HL-60 (cell line): ENCODE measurements at regions not wholly inside any gene's neighbourhood (a gene's known extent, or its start where the extent isn't known, plus 50 kb on each side); places are given as distances from the start of the nearest gene placed in this dataset.

Experiments used
- DNase-seq, 2 experiments: peaks; one replicate each; pipeline ENCODE4 v3.0.0-alpha.2; 2010 to 2020; ENCODE audit warnings: low read depth in 1 of 2, low spot score in 1 of 2
- H3K27ac ChIP-seq: fragments of 250-450 bp; sonication (Bioruptor Pico); replicated peaks from 2 replicates; pipeline ENCODE4 v1.5.1; 2020; ENCODE audit warnings: mild to moderate bottlenecking, moderate library complexity
- H3K27me3 ChIP-seq: fragments of 250-450 bp; sonication (Bioruptor Pico); 2 replicates; pipeline ENCODE4 v1.5.1; 2021; ENCODE audit warnings: mild to moderate bottlenecking, moderate library complexity; ENCODE audit not compliant: insufficient read depth, poor library complexity, severe bottlenecking
- H3K4me3 ChIP-seq: replicated peaks from 2 replicates; pipeline ENCODE4 v1.5.1; 2011; ENCODE audit warnings: mild to moderate bottlenecking, control low read depth, low read length; ENCODE audit not compliant: insufficient read depth
- GABPA ChIP-seq: IDR thresholded peaks from 2 replicates; pipeline ENCODE4 v1.6.1; 2012; ENCODE audit warnings: low read depth
- POLR2AphosphoS5 ChIP-seq: IDR thresholded peaks from 2 replicates; pipeline ENCODE4 v1.6.1; 2012; ENCODE audit warnings: low read depth
- SPI1 ChIP-seq: IDR thresholded peaks from 2 replicates; pipeline ENCODE4 v1.6.1; 2012; ENCODE audit warnings: low read depth, mild to moderate bottlenecking, borderline replicate concordance
- TF ChIP-seq, protein P1 (sequence below): IDR thresholded peaks from one replicate; pipeline ENCODE4 v1.5.1; 2011; ENCODE audit warnings: low read length, control low read depth, inconsistent platforms; ENCODE audit not compliant: insufficient read depth
- TF ChIP-seq, protein P2 (sequence below): IDR thresholded peaks from 2 replicates; pipeline ENCODE4 v1.6.1; 2012; ENCODE audit warnings: low read depth; ENCODE audit not compliant: insufficient replicate concordance

DNA sequence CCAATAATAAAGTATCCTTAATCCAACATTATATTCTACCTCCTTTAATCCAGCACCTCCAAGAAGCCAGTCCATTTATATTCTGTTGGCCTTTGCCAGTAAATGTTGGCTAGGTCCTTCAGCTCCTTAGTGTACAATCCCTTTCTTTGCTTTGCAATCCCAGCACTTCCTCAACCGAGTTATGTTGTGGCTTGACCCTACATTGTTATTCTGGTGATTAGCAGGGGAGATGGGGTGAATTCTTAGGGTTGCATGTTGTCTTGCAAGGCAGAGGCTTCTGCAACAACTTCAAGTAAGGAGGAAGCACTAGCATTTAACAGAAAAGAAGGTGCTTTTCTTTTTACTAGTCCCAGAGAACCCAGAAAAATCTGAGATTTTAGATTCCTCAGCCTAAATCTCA lies 127.2 kb downstream of the CD47 start:
- Histone ChIP-seq H3K4me3 (no peak overlapping the region), H3K27ac (no peak overlapping the region), H3K27me3 (no peaks in the 10 kb centered on the region)
- TF ChIP-seq, protein P1, sequence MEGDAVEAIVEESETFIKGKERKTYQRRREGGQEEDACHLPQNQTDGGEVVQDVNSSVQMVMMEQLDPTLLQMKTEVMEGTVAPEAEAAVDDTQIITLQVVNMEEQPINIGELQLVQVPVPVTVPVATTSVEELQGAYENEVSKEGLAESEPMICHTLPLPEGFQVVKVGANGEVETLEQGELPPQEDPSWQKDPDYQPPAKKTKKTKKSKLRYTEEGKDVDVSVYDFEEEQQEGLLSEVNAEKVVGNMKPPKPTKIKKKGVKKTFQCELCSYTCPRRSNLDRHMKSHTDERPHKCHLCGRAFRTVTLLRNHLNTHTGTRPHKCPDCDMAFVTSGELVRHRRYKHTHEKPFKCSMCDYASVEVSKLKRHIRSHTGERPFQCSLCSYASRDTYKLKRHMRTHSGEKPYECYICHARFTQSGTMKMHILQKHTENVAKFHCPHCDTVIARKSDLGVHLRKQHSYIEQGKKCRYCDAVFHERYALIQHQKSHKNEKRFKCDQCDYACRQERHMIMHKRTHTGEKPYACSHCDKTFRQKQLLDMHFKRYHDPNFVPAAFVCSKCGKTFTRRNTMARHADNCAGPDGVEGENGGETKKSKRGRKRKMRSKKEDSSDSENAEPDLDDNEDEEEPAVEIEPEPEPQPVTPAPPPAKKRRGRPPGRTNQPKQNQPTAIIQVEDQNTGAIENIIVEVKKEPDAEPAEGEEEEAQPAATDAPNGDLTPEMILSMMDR = no peak
- TF ChIP-seq SPI1 = 0 out of 2 replicates have a peak, but pooled peaks have one; percentile 15
- DNase-seq = no peak

DNA sequence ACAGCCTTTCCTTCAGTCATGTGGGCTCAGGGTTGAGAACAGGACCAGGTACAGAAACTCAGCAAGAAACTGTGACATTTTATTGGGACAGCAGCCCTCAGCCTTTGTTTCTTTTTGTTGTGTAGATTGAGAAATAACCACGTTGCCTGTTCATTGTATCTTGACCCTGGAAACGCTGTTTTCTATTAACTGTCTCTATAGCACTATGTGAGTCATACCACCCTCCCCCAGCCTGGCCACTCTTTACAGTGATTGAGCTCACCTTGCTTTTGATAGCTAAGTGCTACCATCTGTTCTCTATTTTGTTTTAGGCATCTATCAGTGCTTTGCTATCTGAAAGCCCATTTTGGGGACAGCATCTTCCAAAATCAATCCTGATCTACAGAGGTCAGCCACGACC lies 127.9 kb downstream of the CD47 start:
- Histone ChIP-seq H3K27ac (no peak overlapping the region), H3K27me3 (no peaks in the 10 kb centered on the region), H3K4me3 (no peak overlapping the region)
- DNase-seq = no peak
- TF ChIP-seq POLR2AphosphoS5 = no peak
- TF ChIP-seq, protein P2, sequence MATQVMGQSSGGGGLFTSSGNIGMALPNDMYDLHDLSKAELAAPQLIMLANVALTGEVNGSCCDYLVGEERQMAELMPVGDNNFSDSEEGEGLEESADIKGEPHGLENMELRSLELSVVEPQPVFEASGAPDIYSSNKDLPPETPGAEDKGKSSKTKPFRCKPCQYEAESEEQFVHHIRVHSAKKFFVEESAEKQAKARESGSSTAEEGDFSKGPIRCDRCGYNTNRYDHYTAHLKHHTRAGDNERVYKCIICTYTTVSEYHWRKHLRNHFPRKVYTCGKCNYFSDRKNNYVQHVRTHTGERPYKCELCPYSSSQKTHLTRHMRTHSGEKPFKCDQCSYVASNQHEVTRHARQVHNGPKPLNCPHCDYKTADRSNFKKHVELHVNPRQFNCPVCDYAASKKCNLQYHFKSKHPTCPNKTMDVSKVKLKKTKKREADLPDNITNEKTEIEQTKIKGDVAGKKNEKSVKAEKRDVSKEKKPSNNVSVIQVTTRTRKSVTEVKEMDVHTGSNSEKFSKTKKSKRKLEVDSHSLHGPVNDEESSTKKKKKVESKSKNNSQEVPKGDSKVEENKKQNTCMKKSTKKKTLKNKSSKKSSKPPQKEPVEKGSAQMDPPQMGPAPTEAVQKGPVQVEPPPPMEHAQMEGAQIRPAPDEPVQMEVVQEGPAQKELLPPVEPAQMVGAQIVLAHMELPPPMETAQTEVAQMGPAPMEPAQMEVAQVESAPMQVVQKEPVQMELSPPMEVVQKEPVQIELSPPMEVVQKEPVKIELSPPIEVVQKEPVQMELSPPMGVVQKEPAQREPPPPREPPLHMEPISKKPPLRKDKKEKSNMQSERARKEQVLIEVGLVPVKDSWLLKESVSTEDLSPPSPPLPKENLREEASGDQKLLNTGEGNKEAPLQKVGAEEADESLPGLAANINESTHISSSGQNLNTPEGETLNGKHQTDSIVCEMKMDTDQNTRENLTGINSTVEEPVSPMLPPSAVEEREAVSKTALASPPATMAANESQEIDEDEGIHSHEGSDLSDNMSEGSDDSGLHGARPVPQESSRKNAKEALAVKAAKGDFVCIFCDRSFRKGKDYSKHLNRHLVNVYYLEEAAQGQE = no peak
- no peak for TF ChIP-seq GABPA
- TF ChIP-seq, protein P1 = no peak
- no peak for TF ChIP-seq SPI1

DNA sequence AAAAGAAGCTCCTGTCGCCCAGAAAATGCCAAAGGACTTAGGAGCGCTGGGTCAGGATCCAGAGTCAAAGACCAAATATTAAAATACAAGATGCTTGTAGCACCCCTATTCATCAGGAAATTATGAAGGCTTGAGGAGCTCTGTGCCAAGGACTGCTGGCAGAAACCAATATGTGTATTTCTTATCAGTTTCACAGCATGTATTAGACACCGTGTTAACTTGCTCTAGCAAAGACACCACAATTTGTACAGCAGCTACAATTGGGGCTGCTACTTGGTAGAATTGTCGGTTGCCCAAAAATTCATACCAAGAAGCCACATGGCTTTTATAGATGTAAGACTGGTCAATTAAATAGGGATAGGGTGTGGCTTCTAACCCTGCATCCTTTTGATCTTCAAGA lies 128.8 kb downstream of the CD47 start:
- TF ChIP-seq, protein P2 = no peak
- TF ChIP-seq GABPA (no peak), POLR2AphosphoS5 (no peak), SPI1 (no peak)
- TF ChIP-seq, protein P1 = no peak
- Histone ChIP-seq H3K27me3 (no peaks in the 10 kb centered on the region), H3K27ac (no peak overlapping the region), H3K4me3 (no peak overlapping the region)
- no peak for DNase-seq

DNA sequence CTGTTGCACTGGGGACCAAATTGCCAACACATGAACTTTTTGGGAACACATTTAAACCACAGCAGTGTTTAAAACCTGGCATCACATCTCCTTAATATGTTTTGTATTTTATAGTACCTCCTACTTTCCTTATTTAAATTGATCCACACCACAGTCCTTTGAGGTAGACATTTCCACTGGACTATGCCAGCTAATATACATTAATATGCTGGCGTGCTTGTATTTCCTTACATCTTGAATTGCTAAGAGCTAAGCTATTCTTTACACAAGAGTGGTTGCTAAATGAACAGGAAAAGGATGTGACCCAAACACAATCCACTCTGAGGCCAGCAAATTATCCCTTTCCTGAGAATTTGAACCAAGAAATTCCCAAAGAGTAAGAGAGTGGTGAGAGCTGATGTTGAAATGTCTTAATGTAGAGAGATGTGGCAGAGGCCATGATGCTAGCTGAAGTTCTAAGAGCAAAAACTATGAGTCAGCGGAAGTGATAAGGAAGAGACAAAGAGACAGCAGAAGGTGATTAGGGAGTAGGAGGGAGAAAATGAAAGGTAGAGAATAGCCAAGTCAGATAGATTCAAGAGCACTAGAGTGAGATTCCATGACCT lies 131.2 kb downstream of the CD47 start:
- no peaks in the 10 kb centered on the region for H3K27me3 ChIP-seq
- TF ChIP-seq, protein P2 = no peak
- TF ChIP-seq GABPA = no peak
- TF ChIP-seq, protein P1 = no peak
- TF ChIP-seq SPI1 = no peak
- no peak for TF ChIP-seq POLR2AphosphoS5

More for the DNA sequence above, 131.2 kb downstream of the CD47 start:
- no peak overlapping the region for H3K27ac ChIP-seq
- DNase-seq = no peak
- H3K4me3 ChIP-seq = no peak overlapping the region
